Activated T-cell treated with anti-CD3 and anti-CD28 coated beads for 48 hours (primary cell): ENCODE measurements at regions not wholly inside any gene's neighbourhood (a gene's known extent, or its start where the extent isn't known, plus 50 kb on each side); places are given as distances from the start of the nearest gene placed in this dataset.
"Not testable (repeated sequence)": the region's sequence is repeated elsewhere in the genome, so short reads cannot be mapped to it uniquely, and the experiment has no call there.

Source experiments
- DNase-seq: peaks from one replicate; pipeline ENCODE4 v3.0.0-alpha.2; 2020; ENCODE audit warnings: low read depth

- DNase-seq = no peak
These were observed 586.7 kb downstream of the HINT1 start for GRCh38 chr5:130578354-130578753.

GRCh38 chr5:130571076-130571475, 594.0 kb downstream of the HINT1 start:
- no peak for DNase-seq

GRCh38 chr5:130568791-130569190, 596.3 kb downstream of the HINT1 start:
- no peak for DNase-seq

GRCh38 chr5:130555429-130555828, 609.6 kb downstream of the HINT1 start:
- DNase-seq = no peak

- DNase-seq = no peak
These were observed 614.5 kb downstream of the HINT1 start for GRCh38 chr5:130550562-130550928.

GRCh38 chr5:130549884-130550561, 615.0 kb downstream of the HINT1 start:
- no peak for DNase-seq

- DNase-seq = no peak
These were observed 618.8 kb downstream of the HINT1 start for GRCh38 chr5:130546211-130546610.

GRCh38 chr5:130545291-130545690, 619.8 kb downstream of the HINT1 start:
- no peak for DNase-seq

- no peak for DNase-seq
These were observed 623.3 kb downstream of the HINT1 start for GRCh38 chr5:130541617-130542221.

- no peak for DNase-seq
These were observed 628.4 kb downstream of the HINT1 start for GRCh38 chr5:130536691-130537090.

GRCh38 chr5:130532786-130533185, 628.5 kb downstream of the CHSY3 start:
- DNase-seq = no peak

GRCh38 chr5:130529511-130530485, 625.5 kb downstream of the CHSY3 start:
- DNase-seq = no peak

- DNase-seq = no peak
These were observed 624.8 kb downstream of the CHSY3 start for GRCh38 chr5:130529111-130529510.

- DNase-seq = no peak
These were observed 624.2 kb downstream of the CHSY3 start for GRCh38 chr5:130528474-130528873.

- DNase-seq = no peak
These were observed 622.4 kb downstream of the CHSY3 start for GRCh38 chr5:130526708-130527107.

GRCh38 chr5:130520211-130520610, 615.9 kb downstream of the CHSY3 start:
- DNase-seq = no peak

- DNase-seq = no peak
These were observed 610.9 kb downstream of the CHSY3 start for GRCh38 chr5:130514984-130515690.

GRCh38 chr5:130502702-130503101, 598.4 kb downstream of the CHSY3 start:
- no peak for DNase-seq

- DNase-seq = no peak
These were observed 597.0 kb downstream of the CHSY3 start for GRCh38 chr5:130501151-130501865.

GRCh38 chr5:130500495-130500894, 596.2 kb downstream of the CHSY3 start:
- DNase-seq = not testable (repeated sequence)

- no peak for DNase-seq
These were observed 592.0 kb downstream of the CHSY3 start for GRCh38 chr5:130496215-130496614.

- no peak for DNase-seq
These were observed 584.0 kb downstream of the CHSY3 start for GRCh38 chr5:130488252-130488651.
